Neutrophil (primary cell): ENCODE measurements at regions not wholly inside any gene's neighbourhood (a gene's known extent, or its start where the extent isn't known, plus 50 kb on each side); places are given as distances from the start of the nearest gene placed in this dataset.

Experiments used
- H3K27ac ChIP-seq: fragments of 200-600 bp; sonication (generic); 2 replicates; pipeline ENCODE4 v1.5.1; 2016; ENCODE audit warnings: mild to moderate bottlenecking, moderate library complexity
- H3K27me3 ChIP-seq: fragments of 200-600 bp; sonication (generic); 2 replicates; pipeline ENCODE4 v1.6.0; 2016; ENCODE audit warnings: mild to moderate bottlenecking
- H3K36me3 ChIP-seq: fragments of 200-600 bp; sonication (generic); 2 replicates; pipeline ENCODE4 v1.5.1; 2017
- H3K4me1 ChIP-seq, 2 experiments: fragments of 200-600 bp in 1 of 2; sonication (generic) in 1 of 2; 1 replicate in 1 of 2; 2 replicates in 1 of 2; pipeline versions ENCODE4 v1.5.1 to v1.6.1; 2013 to 2016; ENCODE audit warnings: low read depth in 1 of 2, low read length in 1 of 2, mild to moderate bottlenecking in 1 of 2, moderate library complexity in 1 of 2; ENCODE audit not compliant: control insufficient read depth in 1 of 2, insufficient read depth in 1 of 2
- H3K4me3 ChIP-seq, 2 experiments: fragments of 200-600 bp in 1 of 2; sonication (generic) in 1 of 2; 1 replicate in 1 of 2; 2 replicates in 1 of 2; pipeline ENCODE4 v1.5.1; 2013 to 2016; ENCODE audit warnings: low read depth in 1 of 2, low read length in 1 of 2, mild to moderate bottlenecking in 1 of 2, moderate library complexity in 1 of 2
- H3K9me3 ChIP-seq: fragments of 200-600 bp; sonication (generic); 2 replicates; pipeline ENCODE4 v1.5.1; 2016
- TF ChIP-seq, protein P1 (sequence below): fragments of 200-600 bp; sonication (generic); IDR thresholded peaks from 2 replicates; pipeline ENCODE4 v1.5.1; 2016; ENCODE audit warnings: antibody characterized with exemption

DNA sequence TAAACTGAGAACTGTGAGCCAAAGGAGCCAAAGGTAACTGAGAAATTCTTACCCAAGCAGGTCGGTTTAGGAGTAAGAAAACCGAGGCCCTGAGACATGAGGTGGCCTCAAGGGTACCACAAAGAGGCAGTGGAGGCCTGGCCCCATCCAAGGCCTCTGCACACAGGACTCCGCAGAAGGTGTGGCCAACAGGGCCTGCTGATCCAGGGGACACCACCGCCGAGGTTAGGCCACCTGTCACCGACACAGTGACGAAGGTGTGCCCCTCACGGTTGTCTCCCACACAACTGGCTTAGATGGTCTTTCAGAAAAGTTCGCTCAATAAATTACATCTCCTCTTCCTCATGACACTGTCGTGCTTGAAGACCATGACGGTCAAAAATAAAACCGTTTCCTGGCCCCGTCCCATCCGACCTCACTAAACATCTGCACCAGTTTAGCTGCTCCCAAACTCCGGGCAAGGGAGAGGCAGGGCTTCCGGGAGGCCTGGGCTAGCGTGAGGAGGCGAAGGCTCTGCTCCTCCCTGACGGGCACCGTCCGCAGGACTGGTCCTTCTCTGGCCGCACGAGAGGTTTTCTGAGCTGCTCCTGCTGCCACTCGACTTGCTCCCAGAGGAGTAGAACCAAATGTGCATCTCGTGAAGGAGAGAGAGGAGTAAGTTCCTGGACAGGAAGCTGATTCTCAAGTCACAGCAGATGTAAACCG, 442.0 kb downstream of the EIPR1 start:
- Histone ChIP-seq H3K4me1 (no peaks in the 10 kb centered on the region), H3K9me3 (no peaks in the 10 kb centered on the region), H3K27ac (no peak overlapping the region), H3K36me3 (no peaks in the 10 kb centered on the region), H3K27me3 (no peaks in the 10 kb centered on the region), H3K4me3 (no peak overlapping the region)
- TF ChIP-seq, protein P1, sequence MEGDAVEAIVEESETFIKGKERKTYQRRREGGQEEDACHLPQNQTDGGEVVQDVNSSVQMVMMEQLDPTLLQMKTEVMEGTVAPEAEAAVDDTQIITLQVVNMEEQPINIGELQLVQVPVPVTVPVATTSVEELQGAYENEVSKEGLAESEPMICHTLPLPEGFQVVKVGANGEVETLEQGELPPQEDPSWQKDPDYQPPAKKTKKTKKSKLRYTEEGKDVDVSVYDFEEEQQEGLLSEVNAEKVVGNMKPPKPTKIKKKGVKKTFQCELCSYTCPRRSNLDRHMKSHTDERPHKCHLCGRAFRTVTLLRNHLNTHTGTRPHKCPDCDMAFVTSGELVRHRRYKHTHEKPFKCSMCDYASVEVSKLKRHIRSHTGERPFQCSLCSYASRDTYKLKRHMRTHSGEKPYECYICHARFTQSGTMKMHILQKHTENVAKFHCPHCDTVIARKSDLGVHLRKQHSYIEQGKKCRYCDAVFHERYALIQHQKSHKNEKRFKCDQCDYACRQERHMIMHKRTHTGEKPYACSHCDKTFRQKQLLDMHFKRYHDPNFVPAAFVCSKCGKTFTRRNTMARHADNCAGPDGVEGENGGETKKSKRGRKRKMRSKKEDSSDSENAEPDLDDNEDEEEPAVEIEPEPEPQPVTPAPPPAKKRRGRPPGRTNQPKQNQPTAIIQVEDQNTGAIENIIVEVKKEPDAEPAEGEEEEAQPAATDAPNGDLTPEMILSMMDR = no peak

DNA sequence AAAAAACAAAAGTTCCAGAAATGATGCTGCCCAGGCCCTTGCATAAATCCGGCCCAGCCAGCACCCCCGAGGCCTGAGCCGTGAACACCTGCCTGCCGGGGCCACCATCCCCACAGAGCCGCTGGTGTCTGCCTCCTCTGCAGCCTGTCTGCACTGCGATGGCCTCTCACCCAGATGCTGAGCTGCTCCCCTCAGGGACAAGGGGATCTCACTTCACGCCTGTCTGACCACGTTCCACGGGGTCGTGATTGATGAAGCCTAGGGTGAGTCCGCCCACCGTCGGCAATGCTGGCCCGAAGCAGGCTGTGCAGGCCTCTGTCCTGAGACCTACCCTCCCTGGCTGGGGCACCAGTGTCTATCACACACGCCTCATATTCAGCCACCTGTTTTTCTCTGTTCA, 444.2 kb downstream of the EIPR1 start:
- Histone ChIP-seq H3K9me3 (no peaks in the 10 kb centered on the region), H3K4me1 (no peaks in the 10 kb centered on the region), H3K4me3 (no peak overlapping the region), H3K27ac (no peak overlapping the region), H3K36me3 (no peaks in the 10 kb centered on the region), H3K27me3 (no peaks in the 10 kb centered on the region)
- TF ChIP-seq, protein P1 = no peak

DNA sequence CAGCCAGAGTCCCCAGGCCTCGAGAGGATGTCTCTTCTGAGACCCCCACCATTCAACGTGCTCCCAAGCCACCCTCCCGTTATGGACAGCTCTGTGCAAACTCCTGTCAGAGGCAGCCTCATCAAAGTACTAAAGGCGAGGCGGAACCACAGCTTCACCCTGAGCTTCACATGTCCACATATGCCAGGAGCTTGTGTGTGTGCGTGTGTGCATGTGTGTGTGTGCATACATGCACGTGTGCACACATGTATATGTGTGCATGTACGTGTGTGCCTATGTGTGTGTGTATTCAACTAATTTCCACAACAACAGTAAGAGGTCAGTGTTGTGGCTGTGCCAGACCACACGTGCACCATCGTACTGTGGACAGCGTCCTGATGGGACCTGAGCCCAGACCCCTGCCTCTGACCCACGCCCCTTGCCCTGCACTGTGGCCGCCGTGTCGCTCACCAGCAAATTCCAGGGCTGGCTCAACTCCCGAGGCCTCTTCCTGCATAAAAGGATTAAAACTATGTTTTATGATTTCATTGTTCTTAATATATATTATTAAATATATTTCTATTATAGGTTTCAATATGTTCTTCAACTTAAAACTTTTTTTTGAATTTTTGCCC, 444.8 kb downstream of the EIPR1 start:
- no peaks in the 10 kb centered on the region for H3K9me3 ChIP-seq
- no peaks in the 10 kb centered on the region for H3K4me1 ChIP-seq
- H3K36me3 ChIP-seq = no peaks in the 10 kb centered on the region
- H3K27me3 ChIP-seq = no peaks in the 10 kb centered on the region
- no peak overlapping the region for H3K4me3 ChIP-seq
- H3K27ac ChIP-seq = no peak overlapping the region
- TF ChIP-seq, protein P1 = no peak

DNA sequence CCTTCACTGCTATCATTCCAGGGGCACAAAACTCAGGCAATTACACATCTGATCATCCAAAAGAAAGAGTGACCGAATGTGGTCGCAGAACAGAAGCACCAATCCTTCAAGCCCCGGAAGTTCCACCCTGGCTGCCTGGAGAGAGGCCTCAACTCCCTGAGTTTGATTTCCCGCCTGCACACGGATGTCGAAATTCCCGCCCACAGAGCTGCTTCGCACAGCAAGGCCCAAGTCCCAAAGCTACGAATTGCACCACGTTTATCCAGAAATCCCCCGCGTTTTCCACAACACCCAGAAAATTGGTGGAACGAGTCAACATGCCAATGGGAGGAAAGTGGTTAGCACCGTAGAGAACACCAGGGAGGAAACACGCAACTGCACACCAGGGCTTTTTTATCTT, 445.4 kb downstream of the EIPR1 start:
- Histone ChIP-seq H3K4me3 (no peak overlapping the region), H3K36me3 (no peaks in the 10 kb centered on the region), H3K4me1 (no peaks in the 10 kb centered on the region)

DNA sequence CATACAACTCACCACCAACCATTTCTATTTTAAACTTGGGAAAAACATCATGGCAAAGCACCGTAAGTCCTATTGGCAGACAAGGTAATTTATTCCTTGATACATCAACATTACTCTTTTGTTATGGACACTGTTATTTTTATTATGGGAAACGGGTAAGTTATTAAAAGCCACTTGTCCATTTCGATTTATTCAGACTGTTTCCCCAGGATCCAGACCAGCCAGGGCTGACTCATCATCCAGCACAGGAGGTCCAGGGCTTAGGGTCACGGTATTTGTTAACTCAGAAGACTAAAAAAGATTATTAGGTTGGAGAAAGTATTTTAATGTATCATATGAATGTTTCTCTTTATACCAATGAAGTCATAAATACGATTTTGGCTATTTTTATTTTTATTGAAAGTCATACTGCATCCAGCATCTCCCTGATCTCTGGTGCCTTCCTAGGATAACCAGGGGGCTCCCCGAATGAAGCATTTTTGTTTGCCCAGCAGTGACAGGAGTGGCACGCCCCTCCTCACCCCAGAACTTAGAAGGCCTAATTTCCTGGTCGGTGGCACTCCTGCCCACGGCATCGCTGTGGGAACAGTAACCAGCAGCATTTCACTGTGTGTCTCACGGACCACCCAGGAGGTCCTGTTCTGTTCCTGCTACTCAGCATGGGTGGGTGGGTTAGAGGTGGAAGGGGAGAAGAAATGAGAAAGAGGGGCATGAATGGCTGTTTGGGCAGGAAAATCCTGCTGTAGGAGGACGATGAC, 446.1 kb downstream of the EIPR1 start:
- no peak overlapping the region for H3K4me3 ChIP-seq
- no peaks in the 10 kb centered on the region for H3K9me3 ChIP-seq
- no peak overlapping the region for H3K27ac ChIP-seq
- no peaks in the 10 kb centered on the region for H3K27me3 ChIP-seq
- no peaks in the 10 kb centered on the region for H3K36me3 ChIP-seq
- TF ChIP-seq, protein P1 = no peak
- no peaks in the 10 kb centered on the region for H3K4me1 ChIP-seq

More for the DNA sequence above, 445.4 kb downstream of the EIPR1 start:
- Histone ChIP-seq H3K9me3 (no peaks in the 10 kb centered on the region), H3K27ac (no peak overlapping the region), H3K27me3 (no peaks in the 10 kb centered on the region)
- TF ChIP-seq, protein P1 = no peak
